NCI-H2029 treated with DMSO at 0.1 percent for 48 hours (cell line): ENCODE measurements at regions not wholly inside any gene's neighbourhood (a gene's known extent, or its start where the extent isn't known, plus 50 kb on each side); places are given as distances from the start of the nearest gene placed in this dataset.
A peak's percentile ranks its signal among the peaks of the same experiment; 100 is the strongest.

Experiments
- DNase-seq: peaks from one replicate; lab custom pipeline; 2025; lab: John Stamatoyannopoulos, UW

DNA sequence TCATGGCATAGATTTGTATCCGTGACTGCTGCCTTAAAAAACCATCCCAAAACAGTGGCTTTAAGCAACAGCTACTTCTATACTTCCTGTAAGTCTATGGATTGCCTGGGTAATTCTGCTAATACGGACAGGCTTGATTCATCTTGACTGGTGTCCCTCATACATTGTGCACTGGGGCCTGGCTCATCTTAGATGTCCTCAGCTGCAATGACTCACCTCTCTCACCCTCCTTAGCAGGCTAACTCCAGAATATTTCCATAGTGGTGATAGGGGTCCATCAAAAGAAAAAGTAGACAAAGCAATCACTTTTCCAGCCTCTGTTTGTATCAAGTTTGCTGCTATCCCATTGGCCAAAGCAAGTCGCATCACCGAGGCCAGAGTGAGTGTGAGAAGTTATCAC, 409.1 kb upstream of the KAZN start:
- no peak for DNase-seq

DNA sequence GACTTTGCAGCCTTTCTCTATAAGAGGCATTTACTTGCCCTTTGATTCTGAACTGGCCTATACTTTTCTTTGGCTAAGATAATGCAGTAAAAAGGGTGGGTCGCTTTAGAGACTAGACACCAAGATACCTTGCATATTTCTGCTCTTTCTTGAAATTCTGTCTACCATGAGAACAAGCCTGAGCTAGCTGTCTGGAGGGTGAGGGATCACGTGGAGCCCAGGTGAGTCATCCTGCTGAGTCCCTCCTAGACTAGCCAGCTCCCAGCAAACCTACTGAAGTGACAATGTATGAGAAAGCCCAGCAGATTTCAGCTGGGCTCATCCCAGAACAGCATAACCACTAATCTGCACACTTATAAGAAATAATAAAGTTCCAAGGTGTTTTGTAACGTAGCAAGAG, 408.0 kb upstream of the KAZN start:
- DNase-seq: no peak

DNA sequence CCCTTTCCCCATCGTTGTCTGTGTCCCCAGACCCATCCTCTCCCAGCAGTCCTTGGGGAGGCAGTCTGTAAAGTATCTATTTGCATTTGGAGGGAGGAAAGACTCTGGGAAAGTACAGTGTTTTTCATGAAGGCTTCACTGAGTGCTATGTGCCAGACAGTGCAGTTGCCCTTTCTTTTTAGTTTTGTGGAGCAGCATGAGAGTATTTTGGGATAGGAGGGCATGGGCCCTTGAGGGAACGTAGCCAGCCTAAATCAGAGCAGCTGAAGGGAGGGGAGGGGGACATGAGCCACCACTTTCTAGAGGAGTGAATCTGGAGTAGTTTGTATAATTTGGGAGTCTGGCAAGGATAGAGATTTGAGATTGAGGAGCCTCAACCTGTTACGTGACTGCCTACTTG, 404.0 kb upstream of the KAZN start:
- DNase-seq: no peak

DNA sequence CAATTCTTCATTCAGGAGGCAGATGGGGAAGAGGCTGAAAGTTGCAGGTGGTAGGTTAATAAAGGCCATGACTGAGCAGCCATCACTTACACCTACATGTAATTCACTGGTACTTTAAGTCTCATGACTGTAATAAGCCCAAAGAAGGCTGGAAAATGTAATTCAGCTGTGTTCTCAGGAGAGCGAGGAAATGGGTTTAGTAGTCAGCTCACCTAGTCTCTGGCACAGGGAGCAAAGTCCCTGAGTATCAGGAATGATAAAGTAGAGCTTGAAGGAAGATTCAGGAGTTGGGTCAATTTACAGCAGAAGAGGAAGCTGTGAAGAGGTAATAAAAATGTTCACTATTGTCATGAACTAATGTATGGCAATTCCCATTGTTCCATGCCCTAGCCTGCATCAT, 393.4 kb upstream of the KAZN start:
- DNase-seq: no peak

DNA sequence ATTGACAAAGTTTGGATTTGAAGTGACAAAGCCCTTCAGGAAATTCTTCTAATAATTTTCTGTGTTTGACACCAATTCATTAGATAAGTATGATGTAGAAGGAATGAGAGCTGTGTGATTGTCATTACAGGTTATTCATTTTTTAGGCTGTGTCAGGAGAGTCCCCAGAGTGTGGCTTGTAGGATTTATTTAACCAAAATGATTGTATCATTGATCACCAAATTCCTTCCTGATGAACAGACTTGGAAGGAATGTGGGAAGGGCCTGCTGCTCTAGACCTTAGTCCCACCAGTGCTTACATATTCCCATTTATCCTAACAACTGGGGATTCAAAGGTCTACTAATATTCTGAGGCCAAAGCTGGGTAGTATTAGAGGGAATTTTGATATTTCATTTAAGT, 383.3 kb upstream of the KAZN start:
- no peak for DNase-seq

DNA sequence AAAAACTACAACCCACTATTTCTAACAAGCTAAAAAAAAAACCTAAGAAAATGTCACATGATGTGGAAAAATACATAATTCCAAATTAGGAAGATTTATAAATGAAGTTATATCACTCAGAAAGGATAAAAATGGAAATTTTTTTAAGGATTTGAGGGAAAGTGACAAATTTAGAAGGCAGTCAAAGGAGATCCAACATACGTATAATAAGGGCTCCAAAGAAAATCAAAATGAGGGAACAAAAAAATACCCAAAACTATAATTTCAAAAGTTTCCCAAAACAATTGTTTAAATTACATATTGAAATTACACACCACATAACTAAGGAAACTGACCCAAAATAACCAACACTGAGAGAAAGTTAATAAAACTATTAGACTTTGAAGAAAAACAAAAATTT, 381.1 kb upstream of the KAZN start:
- DNase-seq: no peak

DNA sequence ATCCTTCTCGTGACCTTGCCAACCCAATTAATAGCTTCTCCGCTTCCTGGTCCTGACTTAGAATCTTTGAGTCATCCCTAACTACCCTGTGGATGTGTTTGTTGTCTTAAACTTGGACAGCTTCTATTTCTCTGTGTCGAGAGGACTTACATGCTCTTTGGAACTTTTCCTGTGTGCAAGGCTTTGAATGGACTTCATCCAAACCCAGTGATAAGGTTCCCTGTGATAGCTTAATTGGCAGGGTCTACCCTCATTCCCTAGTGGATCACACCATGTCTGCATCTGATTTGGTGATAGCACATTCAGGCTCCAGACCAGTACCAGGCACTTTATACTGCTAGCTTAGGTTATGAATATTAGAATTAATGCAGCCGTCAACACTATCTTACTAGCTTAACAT, 378.2 kb upstream of the KAZN start:
- DNase-seq: no peak

DNA sequence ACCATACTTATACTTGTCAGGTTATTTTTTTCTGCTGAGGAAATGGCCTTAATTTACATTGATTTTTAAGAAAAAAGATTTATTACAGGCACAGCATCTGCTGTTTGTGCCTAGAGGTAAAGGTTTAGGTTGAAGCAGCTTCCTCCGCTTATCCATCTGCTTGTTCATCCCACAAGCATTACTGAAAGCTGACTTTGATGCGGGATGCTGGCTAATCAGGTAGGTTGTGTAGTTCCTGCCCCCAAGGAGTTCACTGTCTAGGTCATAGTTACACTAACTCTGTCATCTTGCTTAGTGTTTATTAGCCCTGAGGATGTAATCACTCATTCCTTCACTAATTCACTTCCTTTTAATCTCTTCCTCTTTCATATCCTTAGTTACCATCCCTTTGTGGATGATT, 377.7 kb upstream of the KAZN start:
- DNase-seq: no peak

DNA sequence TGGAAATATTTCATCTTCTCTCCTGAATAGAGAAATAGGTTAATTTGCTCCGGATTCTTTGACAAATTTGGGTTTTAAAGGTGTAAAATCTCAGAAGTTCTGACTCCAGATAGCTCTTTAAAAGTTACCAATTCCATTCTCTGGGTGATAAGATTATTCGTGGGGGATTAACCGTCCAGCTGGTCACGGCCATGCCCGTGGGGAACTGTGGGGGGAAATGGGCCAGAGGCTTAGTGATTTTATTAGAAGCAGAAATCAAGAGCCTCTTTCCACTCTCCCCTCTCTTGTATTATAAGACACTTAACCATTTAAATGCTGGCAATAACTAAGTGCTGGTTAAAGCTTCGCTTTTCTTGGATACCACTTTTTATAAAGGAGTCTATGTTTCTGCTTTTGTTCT, 376.4 kb upstream of the KAZN start:
- DNase-seq: no peak

DNA sequence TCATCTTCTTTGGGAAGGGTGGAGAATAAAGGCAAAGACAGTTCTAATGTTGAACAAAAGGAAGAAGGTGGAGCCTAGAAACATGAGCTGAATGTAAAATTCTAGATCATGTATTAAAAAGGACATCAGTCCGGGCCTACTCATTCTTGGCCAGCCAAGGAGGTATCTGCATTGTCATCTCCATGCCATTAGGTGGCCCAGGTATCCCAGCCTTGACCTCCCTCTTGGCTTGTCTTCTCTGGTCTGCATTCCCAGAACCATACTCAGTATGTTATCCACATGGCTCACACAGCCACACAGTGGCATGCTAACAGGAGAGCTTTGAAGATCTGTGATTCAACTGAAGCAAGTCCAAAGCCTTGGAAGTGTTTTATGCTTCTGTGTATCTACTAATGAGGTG, 369.8 kb upstream of the KAZN start:
- DNase-seq: no peak

DNA sequence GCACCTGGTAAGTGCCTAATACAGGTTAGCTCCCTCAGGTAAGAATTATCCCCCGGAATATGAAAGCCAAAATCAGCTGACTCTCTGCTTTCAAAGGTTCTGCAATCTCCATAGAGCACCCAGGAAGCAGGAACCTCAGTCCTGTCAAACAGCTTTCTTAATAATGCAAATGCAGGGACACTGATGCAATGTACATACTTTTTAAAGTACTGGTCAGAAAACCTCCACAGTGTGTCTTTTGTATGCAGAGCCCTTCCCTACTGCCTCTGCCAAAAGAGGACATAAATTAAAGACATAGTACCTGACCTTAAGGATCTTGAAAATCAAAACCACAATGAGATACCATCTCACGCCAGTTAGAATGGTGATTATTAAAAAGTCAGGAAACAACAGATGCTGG, 365.0 kb upstream of the KAZN start:
- no peak for DNase-seq

DNA sequence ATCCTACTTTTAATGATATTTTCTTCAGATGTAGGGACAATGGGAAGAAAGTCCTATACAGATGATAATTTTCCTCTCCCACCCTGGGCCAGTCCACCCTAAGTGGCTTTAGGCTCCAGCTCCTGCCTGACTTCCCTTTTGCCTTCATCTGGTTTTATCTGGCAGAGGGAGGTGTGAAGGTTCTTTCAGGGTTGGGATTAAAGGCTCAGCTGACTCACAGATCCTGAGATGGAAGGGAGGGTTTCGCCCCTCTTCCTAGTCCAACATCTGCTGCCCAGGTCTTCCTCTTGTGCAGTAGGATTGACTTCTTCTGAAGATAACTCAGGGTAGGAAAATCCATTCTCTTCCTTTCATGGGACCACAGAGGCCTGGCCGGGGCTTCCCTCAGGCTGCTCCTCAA, 362.4 kb upstream of the KAZN start:
- DNase-seq: no peak

DNA sequence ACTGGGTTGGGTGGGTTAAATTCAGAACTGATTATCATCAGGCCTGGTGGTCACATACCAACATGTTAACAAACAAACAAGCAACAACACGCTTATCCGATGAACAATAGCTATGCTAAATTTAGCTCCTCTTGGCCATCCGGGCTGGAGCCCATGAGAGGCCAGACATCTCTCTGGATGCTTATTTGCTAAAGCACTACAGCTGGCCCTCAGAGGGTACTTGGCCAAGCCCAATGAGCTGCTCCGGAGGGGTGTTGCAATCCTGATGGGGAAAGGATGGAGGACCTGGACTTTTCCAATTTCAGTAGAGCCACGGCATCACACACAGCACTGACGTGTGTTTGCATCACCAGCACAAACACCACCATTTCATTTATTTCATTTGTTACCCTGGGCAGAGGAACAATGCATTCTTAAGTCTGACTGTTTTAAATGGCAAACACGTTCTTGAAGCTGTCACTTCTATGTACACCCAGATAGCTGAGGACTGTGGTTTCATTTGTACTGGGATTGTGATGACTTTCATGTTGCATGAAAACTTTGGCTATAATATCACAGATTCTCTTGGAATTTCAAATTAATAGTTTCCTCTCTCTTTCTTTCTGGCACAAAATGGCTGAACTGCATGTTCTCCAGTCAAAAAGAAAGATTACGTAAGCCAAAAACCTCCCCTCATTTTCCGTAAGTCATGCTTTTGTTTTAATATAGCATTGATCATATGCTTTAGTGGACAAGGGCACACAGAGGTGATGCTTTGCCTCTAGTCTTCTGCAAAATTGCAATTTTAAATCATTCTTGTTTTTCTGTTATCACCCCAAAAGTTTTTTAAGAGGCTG, 359.8 kb upstream of the KAZN start:
- DNase-seq: peak; percentile 55

DNA sequence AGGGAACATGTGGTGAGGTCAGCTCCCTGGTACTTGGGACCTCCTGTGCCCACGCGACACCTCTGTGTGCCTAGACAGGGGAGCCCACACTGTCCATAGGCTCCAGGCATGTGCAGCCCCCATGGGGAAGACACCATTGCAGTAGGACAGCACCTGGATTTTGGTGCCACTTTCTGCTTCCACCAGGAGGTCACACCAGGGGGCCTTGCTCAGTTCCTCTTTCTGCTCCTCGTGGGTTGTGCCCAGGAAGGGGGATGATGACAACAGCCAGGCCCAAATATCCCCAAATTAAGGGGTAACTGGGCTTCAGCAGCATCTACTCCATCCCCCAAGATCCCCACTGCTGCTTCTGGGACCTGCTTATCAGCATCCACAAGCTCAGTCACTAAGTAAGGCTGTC, 358.2 kb upstream of the KAZN start:
- DNase-seq: no peak

DNA sequence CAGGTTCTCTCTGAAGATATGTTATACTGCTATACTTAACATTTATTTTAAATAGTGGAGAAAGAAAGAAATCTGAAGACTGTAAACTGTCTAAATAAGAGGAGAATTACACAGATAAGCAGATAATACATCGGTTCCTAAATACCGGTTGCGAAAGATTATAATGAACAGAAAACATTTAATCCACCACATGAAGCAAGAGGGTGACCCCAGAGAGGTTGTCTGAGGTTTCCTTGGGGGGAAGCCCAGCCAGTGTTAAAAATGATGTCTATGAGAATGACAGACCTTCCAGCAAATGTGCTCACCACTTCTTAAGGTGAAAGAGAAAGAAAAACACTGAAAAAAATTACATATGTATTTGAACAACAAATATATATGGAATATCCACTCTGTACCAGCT, 356.4 kb upstream of the KAZN start:
- DNase-seq: no peak

DNA sequence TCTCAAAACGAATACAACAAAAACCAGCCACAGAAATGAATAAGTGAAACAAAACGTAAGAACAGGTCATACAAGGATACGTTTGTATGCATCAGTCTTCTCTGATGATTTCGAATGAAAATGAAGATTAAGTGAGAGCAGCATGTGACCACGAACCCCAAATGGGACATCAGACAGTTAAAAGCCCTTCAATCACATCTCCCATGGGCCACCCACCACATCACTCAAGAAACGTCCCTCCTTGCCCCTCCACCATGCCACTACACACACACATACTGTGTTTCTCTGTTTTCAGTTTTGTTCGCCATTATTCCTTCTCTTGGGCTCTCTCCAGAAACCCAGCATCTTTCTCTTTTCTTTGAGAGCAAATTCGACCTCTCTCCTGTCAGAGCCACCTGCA, 355.6 kb upstream of the KAZN start:
- no peak for DNase-seq

DNA sequence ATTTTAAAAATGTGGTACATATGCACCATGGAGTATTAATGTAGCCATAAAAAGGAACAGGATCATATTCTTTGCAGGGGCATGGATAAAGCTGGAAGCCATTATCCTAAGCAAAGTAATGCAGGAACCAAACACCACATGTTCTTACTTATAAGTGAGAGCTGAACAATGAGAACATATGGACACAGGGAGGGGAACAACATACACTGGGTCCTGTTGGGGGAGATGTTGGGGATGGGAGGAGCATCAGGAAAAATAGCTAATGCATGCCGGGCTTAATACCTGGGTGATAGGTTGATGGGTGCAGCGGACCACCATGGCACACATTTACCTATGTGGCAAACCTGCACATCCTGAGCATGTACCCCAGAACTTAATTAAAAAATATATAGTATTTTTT, 352.5 kb upstream of the KAZN start:
- no peak for DNase-seq

DNA sequence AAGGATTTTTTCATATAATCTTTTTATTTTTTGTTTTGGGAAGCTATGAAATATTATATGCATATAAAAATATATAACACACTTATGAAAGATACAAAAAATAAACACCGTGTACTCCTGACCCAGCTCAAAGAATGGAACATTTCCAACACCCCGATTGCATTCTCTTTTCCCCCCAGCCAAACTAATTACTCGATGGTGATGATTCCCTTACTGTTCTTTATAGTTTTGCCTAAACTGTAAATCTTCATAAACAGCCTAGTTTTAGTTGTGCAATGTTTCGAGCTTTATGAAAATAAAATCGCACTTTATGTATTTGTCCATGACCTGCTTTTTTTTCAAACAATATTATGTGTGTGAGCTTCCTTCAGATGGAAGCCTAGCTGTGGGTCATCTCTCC, 352.0 kb upstream of the KAZN start:
- DNase-seq: no peak

DNA sequence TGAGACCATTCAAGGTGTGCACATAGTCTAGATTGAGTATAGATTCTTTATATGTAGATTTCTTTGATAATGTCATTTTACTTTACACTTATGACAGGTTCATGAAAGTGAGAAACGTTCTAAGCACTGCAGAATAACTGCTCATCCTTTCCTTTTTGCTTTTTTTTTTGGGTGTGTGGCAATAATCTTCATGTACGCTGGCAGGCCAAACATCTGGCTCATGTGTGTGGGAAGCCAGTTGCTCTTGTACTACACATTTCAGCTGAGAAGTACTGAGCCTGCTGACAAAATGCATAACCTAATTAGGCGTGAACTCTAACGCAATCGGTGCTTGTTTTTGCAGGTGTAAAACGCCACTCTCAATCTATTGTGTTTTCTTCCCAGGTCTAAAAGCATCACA, 350.8 kb upstream of the KAZN start:
- DNase-seq: no peak

DNA sequence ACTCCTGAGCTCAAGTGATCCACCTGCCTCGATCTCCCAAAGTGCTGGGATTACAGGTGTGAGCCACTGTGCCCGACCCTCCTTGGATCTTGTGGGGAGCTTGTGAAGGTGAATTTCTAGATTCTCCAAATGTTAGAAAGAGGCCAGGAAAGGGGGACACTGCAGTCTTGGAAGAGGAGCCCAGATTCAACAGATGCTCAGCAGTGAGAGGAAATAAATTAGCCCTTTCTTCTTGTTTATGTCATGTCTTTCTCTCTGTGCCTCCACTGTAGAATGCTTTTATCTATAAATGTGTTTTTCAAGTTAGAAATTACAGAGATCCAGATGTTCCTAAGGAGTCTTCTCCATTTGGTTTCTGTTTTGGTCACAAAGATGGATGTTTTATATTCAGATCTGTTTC, 346.6 kb upstream of the KAZN start:
- DNase-seq: no peak

DNA sequence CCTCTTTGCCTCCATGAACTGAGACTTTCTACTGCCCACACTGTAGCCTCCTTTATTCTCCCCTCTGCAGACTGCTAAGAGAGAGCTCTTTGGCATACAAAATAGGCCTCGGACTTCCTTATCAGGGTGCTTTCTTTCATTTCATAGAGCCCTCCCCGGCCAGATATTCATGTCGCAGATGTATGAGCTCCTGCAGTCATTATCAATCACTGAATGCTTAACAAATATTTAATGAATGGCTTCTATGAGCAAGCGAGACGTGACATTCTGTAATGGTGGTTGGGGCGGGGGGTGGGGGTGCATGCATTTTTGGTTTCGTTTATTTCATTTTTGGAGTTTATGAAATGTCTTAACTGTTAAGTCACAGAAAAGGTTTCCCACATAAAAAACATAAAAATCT, 344.8 kb upstream of the KAZN start:
- DNase-seq: no peak

DNA sequence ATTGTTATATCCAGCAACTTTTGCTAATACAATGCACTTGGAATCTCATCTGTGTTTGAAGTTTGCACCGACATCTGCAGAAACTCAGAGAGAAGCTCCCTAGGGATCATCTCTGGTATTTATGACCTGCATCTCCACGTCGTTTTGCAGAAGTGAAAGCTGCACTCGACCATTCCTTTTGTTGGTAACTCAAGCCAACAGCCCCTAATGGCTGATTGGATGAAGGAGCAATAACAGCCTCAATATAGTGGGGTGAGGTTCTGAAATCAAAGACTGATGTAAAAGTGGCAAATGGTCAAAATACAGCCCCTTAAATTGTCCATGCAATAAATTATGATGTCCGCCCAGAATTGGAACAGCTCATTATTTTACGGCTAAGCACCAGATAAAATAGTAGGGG, 344.2 kb upstream of the KAZN start:
- DNase-seq: no peak

DNA sequence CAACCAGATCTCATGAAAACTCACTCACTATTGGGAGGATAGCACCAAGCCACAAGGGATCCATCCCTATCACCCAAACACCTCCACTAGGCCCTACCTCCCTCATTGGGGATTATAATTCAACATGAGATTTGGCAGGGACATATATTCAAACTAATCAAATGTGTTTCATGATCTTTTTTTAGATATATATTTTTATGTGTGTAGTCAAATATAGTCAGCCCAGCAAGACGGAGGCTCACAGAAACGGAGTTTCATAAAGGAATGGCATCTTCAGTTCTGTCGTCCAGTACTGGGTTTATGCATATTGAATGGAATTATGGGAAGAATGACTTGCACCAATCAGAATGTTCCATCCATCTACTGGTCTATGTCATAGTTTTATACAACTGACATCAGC, 343.3 kb upstream of the KAZN start:
- DNase-seq: no peak

DNA sequence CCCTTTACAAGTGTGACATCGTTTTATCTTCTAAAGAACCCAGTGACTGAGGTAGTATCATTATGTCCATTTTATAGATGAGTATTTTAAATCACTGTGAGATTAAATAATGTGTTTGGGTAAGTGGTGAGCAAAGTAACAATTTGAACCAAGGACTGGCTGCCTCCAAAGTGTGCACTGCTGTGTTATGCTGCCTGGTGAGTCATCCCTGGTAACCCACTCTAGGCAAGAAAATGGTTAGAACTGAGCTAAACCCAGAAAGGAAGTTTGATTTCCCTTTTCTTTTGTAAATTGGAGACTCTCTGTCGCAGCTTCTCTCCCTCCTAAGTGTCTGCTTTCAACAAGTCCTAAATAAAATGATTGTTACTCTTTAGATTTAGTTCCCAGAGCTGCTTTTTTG, 342.8 kb upstream of the KAZN start:
- DNase-seq: no peak
